Activated gamma-delta T cell (primary cell): ENCODE measurements at regions not wholly inside any gene's neighbourhood (a gene's known extent, or its start where the extent isn't known, plus 50 kb on each side); places are given as distances from the start of the nearest gene placed in this dataset.

Experiments
- DNase-seq: peaks from one replicate; lab custom pipeline; 2025; lab: John Stamatoyannopoulos, UW

DNA sequence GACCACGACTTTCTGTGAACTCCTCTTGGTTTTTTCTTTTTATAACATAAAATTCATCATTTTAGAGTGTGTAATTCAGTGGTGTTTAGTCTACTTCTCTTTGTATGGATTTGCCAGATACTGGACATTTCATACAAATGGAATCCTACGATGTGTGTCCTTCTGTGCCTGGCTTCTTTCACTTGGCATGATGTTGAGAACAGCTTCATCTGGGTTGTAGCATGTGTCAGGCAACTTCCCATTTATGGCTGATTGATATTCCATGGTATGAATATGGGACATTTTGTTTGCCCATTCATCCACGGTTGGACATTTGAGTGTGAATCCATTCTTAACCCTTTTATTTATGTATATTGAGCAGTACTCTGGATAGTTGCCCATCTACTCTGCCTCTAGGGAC is 82.7 kb upstream of the KLF13 start:
- DNase-seq = no peak

DNA sequence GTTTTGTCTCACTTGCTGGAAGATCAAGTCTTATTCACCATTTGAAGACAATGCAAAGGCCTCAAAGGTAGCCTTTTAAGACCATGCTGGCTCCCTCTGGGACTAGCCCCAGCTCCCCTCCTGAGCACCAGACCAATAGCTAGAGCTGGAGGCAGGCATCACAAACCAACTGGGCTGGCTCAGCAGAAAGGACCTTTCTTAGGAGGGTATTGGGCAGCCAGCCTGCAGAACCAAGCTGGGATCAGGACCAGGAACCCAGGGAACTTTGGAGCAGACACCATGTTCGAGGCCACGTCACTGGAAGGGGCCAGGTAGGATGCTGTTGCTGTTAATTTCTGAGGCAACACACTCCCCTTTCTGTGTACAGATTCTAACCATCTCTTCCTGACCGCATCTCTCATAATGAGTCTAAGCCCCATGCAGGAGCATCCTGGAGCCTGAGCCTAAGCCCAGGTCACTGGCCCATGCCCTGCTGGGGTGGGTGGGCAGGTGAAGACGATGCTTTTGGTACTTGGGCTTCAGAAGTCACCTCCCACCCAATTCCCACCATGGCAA is 81.4 kb upstream of the KLF13 start:
- no peak for DNase-seq

DNA sequence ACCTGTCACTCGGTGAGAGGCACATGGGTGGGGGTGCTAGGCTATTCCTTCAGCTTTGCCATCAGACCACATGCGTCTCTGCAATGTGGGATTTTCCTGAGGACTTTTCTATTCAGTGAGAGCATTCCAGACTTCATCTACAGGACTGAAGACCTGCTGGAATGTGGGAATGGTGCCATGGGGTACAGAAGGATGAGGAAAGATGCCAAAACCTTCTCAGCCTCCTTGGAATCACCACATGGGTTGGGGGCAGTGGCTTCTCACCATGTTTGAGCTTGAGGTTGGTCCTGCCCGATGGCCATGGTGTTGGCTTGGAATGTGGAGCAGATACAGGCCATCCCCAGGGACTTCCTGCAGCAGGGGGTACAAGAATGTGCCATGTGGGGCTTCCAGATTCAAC is 80.9 kb upstream of the KLF13 start:
- no peak for DNase-seq

DNA sequence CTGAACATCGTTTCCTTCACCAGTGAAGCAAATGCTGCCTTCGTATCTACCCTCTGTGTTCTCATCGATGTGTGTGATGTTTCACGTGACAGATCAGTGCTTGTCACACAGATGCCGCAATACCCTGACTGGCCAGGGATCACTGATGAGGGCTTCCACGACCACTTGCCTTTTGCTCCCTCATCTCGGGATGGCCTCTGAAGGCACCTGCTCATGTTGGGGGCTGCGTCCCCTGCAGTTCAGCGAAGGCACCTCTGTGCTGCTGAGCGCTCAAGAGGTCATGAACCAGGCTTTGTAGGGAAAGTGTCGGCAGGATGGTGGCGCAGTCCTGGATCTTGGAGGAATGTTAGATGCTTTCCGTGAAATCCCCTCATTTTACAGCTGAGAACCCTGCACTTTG is 79.2 kb upstream of the KLF13 start:
- DNase-seq = no peak

DNA sequence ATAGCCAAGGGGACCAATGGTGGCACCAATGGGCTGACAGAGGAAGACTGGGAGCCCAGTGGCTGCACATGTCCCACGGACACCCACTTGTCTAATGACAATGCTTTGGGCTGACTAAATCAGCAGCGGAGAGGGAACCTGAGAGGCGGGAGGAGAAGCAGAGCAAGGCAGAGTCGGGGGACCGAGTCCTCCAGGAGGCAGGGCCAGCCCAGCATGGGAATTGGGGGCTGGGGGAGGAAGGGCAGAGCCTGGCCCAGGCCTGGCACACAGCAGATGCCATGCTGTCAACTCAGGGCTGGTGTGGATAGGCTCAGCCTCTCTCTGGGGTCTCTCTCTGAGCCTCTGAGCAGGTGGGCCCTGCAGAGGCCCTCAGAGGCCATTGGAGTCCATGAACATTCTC is 78.4 kb upstream of the KLF13 start:
- no peak for DNase-seq

DNA sequence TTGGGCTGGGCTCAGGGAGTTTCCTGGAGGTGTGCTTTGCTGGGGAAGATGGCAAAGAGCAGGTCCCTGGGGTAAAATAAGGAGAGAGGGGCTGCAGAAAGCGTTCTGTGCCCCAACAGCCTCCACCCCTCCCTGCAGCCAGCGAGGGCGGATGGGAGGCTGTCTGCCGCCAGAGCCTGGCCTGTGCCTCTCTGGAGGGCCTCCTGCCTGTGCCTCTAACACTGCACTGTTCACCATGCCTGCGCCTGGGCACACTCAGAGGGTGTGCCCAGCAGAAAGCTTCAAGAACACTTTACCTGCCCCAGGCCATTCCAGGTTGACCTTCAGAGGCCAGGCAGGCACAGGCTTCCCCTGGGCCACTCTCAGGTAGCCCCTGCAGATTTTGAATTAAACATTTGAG is 77.7 kb upstream of the KLF13 start:
- DNase-seq = no peak

DNA sequence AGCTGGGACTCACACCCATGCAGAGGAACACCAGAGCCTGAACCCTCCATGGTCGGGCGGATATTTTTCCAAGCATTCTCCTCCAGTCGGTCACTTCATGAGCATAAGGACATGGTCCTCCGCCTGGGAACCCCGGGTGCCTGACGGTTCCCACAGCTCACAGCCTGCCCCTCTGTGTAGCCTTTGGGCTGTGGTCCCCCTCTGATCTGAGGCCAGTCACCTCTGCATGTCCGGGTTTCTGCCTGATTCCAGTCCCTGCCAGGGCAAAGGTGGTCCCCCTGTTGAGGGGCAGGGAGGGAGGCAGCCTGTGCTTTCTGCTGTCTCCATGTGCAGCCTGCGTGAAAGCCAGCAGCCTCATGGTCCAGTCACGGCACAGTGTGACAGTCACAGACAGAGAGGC is 76.6 kb upstream of the KLF13 start:
- DNase-seq = no peak

DNA sequence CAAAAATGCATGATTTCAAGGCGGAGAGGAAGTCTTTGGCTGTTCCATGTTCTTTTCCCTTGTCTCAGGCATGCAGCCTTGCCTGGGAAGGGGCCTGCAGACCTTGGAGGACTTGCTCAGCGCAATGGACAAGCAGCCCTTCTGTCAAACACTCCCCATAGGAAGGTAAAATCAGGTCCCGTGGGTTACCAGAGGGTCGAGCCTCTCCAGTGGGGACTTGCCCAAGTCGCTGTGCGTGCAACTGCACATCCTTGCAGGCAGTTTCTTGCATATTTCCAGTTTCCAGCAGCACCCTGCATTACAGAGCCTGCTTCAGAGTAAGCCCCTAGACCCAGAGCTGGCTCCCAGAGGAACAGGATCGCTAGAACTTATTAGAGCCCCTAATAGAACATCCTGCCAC is 75.5 kb upstream of the KLF13 start:
- no peak for DNase-seq

DNA sequence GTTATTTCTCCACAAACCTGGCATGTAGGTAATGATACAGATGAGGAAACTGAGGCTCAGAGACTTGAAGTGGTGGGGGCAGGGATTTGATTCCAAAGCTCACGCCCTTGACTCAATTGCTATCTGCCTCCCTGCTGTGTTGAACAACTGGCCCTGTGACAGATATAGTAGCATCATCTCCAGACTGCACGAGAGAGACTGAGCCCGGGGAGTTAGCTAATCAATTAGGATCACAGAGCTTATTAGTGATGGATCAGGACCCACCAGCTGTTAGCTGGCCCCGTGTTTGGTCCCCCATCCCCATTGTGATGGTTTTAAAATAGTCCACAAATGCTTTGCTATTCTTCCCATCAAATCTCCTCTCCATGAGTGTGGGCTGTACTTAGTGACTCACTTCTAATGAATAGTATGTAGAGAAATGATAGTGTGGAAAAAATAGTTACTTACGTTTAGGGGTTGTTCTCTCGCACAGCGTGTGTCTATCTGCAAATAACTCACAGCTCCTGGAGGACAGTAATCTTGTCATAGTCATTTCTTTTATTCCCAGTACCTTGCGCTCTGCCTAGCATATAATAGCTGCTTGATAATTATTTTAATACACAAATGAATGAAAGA is 74.4 kb upstream of the KLF13 start:
- DNase-seq = no peak

DNA sequence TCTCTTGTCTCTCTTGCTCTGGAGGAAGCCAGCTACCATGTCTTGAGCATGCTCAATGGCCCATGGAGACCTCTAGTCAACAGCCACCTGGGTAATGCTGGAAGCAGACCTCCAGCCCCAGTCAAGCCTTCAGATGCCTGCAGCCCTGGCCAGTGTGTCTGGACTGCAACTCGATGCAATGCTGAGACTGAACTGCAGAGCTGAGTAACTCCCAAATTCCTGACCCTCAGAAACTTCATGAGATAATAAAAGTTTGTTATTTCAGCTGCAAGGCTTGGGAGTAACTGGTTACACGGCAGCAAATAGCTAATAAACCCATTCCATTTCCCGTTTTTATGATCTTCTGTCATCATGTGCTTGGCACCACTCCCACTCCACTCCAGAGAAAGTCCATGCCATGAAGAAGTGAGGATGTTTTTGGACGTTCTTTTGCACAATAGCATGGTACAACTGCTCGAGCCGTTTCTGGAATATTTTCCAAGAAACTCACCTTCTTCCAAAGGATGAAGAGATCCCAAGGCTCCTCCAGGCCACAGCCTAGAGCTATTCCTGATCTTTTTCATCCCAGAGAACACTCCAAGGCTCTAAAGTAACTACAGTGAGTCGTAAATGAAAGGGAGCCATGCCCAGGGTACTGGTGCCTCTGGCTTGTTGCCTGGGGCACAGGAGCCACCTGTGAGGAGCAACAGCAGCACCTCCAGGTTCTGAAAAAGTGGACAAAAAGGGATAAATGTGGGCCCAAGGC is 72.0 kb upstream of the KLF13 start:
- no peak for DNase-seq

DNA sequence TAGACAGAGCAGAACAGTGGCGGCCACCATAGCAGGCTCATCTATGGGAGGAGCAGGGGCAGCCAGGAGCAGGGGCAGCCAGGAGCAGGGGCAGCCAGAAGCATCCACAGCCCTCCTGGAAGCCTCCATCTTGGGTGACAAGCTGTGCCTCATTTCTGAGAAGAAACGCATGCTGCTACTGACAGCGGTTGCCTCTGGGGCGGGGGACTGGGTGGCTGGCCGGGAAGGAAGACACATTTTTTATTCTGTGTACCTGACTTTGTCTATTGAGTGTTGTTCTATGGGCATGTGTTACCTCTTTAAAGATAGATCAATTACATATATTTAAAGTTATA is 71.5 kb upstream of the KLF13 start:
- no peak for DNase-seq

DNA sequence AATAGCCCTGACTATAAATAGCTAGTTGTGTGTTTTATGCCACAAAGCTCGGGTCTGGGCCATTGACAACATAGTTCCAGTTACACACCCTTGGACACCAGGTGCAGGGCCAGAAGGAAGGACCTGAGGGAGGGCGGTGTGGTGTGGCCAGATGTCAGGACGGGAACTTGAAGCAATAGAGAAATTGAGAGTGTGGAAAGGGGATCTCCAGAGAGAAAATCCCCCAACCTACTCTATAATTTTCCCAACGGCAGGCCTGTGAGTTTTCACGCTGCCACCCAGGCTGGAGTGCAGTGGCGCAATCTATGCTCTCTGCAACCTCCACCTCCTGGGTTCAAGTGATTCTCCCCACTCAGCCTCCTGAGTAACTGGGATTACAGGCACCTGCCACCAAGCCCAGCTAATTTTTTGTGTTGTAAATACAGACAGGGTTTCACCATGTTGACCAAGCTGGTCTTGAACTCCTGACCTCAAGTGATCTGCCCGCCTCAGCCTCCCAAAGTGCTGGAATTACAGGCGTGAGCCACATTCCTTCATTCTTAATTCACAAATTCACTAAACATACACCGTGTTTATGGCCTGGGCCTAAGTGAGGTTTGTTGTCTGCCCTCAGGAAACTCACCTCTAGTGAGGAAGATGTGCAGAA is 70.8 kb upstream of the KLF13 start:
- no peak for DNase-seq

DNA sequence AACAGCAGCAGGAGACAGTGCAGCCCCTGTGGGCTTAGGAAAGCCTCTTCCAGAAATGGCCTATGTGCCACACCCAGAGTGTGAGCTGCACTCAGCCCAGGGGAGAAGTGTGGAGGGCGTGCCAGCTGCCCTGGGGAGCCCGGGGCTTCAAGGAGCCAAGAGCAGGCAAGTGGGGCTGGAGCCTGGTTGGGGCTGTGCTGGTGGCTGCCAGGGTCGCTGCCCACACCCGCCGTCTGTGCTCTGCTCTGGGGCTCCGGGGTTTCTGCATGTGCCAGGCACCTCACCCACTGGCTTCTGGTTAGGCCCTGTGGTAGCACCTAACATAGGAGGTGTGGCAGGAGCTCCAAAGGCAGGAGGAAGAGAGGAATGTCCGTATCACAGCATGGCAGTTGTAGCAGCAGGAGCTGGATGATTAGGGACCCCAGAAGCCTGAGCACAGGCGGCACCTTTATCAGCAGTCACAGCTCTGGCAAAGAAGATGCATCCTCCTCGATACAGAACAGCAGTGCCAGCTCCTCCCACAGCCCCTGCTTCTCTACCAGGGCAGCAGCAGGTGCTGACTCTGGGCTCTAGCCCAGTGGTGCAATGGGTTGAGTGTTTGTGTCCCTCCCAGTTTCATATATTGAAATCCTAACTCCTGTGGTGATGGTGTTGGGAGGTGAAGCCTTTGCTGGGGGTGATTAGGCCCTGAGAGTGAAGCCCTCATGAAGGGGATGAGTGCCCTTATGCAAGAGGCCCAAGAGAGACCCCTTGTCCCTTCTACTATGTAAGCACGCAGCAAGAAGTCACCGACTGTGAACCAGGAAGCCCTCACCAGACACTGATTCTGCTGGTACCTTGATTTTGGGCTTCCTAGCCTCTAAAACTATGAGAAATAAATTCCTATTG is 70.0 kb upstream of the KLF13 start:
- no peak for DNase-seq

DNA sequence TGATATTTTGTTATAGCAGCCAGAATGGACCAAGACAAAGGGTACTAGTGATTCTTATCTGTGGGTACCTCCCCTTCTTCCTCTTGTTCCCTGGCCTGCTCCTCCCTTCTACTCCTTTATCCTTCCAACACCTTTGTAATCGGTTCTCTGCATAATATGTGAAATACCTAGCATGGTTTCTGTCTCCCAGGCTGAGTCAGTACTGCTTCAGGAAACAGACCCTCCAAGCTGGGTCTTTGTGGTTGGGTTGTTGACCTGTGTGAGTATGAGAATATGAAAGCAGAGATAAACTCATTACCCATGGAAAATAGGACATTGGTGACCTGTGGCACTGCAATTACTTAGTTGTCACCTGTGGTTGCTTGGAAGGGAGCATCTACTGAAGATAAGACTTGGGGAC is 69.3 kb upstream of the KLF13 start:
- DNase-seq = no peak

DNA sequence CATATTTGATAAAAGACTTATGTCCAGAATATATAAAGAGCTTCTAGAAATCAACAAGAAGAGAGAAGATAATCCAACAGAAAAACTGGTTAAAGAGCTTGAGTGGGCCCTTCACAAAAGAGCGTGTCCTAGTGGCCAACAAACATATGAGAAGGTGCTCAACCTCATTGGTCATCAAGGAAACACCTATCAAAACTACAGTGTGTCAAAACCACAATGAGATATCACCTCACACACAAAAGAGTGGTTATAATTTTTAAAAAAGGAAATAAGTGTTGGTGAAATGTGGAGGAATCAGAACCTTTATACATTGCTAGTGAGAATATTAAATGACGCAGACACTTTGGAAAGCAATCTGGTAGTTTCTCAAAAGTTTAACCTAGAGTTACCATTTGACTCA is 68.4 kb upstream of the KLF13 start:
- DNase-seq = no peak

DNA sequence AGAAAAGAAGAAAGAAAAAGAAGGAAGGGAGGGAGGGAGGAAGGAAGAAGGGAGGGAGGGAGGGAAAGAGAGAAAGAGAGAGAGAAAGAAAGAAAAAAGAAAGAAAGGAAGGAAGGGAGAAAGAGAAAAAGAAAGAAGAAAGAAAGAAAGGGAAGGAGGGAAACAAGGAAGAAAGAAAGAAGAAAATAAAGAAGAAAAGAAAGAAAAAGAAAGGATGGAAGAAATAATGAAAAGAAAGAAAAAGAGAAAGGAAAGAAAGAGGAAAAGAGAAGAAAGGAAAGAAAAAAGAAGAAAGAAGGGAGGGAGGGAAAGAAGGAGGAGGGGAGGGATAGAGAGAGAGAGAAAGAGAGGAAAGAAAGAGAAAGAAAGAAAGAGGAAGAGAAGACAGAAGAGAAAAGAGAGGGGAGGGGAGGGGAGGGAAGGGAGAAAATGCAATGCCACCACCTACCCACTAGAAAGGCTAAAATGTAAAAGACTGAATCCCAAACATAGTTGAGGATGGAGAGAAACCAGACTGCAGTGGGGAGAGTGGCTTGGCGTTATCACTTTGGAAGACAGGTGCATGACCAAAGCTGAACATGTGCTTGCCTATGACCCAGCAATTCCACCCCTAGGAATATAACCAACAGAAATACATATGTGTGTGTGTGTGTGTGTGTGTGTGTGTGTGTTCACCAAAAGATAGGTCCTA is 66.9 kb upstream of the KLF13 start:
- DNase-seq = no peak

DNA sequence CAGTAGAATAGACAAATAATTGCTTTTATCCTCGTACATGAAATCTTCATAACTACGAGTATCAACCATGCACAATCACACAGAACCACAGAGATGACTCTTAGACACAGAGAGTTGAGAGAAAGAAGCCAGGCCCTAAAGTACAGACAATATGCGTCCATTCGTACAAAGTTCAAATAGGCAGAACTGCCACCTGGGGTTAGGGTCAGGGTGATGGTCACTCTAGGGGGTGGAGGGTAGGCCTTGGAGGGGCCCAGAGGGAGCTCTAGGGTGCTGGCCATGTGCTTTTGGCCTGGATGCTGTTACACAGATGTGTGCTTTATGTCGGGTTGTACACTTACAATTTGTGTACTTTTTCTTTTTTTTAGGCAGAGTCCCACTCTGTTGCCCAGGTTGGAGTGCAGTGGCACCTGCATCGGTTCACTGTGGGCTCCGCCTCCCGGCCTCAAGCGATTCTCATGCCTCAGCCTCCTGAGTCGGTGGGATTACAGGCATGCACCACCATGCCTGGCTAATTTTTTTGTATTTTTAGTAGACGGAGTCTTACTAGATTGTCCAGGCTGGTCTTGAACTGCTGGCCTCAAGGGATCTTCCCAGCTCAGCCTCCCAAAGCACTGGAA is 65.9 kb upstream of the KLF13 start:
- DNase-seq = no peak

DNA sequence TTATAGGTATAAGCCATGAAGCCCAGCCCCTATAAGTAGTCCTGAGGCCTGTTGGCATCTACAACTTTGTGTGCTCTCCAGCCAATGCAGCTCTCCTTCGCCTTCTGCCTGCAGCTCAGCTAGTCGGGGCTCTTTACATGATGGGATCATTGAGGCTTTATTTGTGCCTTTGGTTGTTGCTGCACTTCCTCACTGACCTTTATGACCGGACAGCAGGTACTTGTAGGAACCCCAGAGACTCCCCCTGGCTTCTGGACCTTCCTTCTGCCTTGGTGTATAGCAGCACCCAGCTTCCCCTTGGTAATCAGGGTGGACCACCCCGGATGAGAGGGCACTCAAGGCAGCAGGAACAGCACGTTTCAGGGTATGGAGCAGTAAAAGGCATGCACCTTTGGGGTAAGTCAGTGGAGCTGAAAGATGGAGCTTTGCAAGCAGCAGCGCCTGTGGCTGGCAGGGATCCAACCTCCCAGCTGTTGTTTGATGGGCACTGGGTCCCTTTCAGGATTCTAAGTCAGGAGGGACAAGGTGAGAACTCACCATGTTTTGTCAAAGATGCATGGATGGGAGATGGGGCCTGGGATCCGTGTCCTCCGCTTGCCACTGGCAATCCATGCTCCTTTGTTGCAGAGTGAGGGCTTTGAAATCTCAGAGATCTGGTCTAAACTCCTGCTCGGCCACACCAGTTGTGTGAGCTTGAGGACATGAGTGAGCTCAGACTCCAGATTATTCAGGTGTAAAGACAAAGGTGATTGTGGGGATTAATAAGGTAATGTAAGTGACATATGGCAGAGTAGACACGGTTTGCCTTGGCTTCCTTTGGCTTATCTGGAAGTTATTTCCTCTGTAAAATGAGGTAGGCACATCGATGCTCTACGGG is 65.1 kb upstream of the KLF13 start:
- DNase-seq = no peak

DNA sequence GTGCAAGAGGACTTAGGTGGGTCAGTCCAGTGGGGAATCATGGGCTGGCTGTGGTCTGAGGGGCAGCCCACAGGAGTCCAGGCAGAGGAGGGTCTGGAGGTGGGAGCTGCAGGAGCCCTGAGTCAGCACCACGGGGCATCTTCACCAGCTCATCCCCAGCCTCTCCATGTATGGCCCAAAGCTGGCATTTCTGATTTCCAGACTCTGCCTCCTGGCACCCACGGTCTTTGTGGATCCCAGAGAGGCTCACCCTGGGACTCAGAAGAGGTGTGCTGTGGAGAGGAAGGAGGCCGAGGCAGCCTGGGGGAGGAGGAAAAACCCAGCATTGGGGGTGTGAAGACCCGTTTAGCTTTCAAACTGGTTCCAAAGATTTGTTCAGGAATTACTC is 64.5 kb upstream of the KLF13 start:
- no peak for DNase-seq
